ENCODE measurements at regions not wholly inside any gene's neighbourhood (a gene's known extent, or its start where the extent isn't known, plus 50 kb on each side); places are given as distances from the start of the nearest gene placed in this dataset.

DNA sequence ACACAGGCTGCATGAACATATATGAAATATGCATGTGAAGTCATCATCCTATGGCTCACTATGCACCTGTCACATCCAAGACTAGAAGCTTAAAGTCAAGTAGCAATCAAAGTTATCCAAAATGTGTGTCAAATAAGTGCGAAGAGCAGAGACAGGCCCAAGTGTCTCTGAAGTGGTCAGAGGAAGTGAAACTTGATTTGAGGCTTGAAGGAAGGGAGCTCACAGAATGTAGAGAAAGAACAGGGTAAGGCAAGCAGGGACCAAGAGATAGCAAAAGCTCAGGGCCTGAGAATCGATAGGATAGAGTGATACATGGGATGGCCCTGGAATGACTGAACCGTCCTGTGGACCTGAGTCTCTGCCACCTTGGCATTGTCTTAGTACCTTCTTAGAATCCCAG is 274.3 kb upstream of the TRPC7 start:
- Mint-ChIP-seq H3K27ac (no peak overlapping the region), H3K4me3 (no peak overlapping the region), H3K27me3 (ENCODE audit: insufficient read depth, low read depth) (no peaks in the 10 kb centered on the region), H3K4me1 (no peaks in the 10 kb centered on the region), H3K9me3 (no peaks in the 10 kb centered on the region), H3K36me3 (no peaks in the 10 kb centered on the region)
- Histone ChIP-seq H4K20me1 (ENCODE audit: low read depth) (no peaks in the 10 kb centered on the region), H3K9me3 (ENCODE audit: low read depth) (no peaks in the 10 kb centered on the region), H3K4me1 (no peaks in the 10 kb centered on the region), H3K79me2 (ENCODE audit: low read depth) (no peaks in the 10 kb centered on the region), H3K4me2 (no peak overlapping the region), H3K9ac (no peak overlapping the region), H2AFZ (replicated peaks) (no peak overlapping the region), H3K36me3 (no peaks in the 10 kb centered on the region), H3K27ac (no peak overlapping the region), H3F3A (ENCODE audit: low read depth) (no peaks in the 10 kb centered on the region), H3K4me3 (no peak overlapping the region), H3K27me3 (no peaks in the 10 kb centered on the region)
- TF ChIP-seq EZH2 (IDR thresholded peaks at IDR 0.05) (no peak), EZH2phosphoT487 (IDR thresholded peaks at IDR 0.05) (no peak)
- TF ChIP-seq, protein P1, sequence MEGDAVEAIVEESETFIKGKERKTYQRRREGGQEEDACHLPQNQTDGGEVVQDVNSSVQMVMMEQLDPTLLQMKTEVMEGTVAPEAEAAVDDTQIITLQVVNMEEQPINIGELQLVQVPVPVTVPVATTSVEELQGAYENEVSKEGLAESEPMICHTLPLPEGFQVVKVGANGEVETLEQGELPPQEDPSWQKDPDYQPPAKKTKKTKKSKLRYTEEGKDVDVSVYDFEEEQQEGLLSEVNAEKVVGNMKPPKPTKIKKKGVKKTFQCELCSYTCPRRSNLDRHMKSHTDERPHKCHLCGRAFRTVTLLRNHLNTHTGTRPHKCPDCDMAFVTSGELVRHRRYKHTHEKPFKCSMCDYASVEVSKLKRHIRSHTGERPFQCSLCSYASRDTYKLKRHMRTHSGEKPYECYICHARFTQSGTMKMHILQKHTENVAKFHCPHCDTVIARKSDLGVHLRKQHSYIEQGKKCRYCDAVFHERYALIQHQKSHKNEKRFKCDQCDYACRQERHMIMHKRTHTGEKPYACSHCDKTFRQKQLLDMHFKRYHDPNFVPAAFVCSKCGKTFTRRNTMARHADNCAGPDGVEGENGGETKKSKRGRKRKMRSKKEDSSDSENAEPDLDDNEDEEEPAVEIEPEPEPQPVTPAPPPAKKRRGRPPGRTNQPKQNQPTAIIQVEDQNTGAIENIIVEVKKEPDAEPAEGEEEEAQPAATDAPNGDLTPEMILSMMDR (IDR thresholded peaks at IDR 0.05) = no peak
- no peak for DNase-seq (ENCODE audit: low spot score)

DNA sequence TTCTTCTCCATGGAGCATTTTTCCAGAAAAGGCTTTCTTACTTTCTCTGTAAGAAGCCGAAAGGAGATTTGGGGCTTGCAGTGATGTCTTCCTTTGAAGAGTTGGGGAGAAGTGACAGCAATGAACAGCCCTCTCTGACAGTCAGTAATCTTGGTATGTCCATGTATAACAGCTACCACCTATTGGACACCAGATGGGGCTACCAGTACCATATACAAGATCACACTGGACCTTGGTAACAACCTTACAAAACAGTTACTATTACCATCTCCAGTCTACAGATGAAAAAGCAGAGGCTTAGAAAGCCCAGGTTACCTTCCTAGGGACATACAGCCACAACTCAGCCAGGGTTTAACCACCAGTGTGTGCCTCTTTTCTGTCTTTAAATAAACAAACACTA is 272.7 kb upstream of the TRPC7 start:
- no peaks in the 10 kb centered on the region for H3F3A ChIP-seq (ENCODE audit: low read depth)
- H2AFZ ChIP-seq (replicated peaks) = no peak overlapping the region
- no peak overlapping the region for H3K27ac Mint-ChIP-seq
- H3K4me3 ChIP-seq = no peak overlapping the region
- H3K4me1 Mint-ChIP-seq = no peaks in the 10 kb centered on the region
- H3K9me3 ChIP-seq (ENCODE audit: low read depth) = no peaks in the 10 kb centered on the region
- H3K4me3 Mint-ChIP-seq = no peak overlapping the region
- no peaks in the 10 kb centered on the region for H3K36me3 Mint-ChIP-seq
- no peaks in the 10 kb centered on the region for H3K9me3 Mint-ChIP-seq
- no peak overlapping the region for H3K9ac ChIP-seq
- no peak for TF ChIP-seq EZH2 (IDR thresholded peaks at IDR 0.05)
- TF ChIP-seq EZH2phosphoT487 (IDR thresholded peaks at IDR 0.05) = no peak
- TF ChIP-seq, protein P1 (IDR thresholded peaks at IDR 0.05) = no peak
- no peaks in the 10 kb centered on the region for H4K20me1 ChIP-seq (ENCODE audit: low read depth)
- H3K27me3 Mint-ChIP-seq (ENCODE audit: insufficient read depth, low read depth) = no peaks in the 10 kb centered on the region
- H3K4me2 ChIP-seq = no peak overlapping the region
- H3K79me2 ChIP-seq (ENCODE audit: low read depth) = no peaks in the 10 kb centered on the region
- no peak overlapping the region for H3K27ac ChIP-seq
- H3K27me3 ChIP-seq = no peaks in the 10 kb centered on the region
- no peak for DNase-seq (ENCODE audit: low spot score)
- H3K36me3 ChIP-seq = no peaks in the 10 kb centered on the region
- no peaks in the 10 kb centered on the region for H3K4me1 ChIP-seq

DNA sequence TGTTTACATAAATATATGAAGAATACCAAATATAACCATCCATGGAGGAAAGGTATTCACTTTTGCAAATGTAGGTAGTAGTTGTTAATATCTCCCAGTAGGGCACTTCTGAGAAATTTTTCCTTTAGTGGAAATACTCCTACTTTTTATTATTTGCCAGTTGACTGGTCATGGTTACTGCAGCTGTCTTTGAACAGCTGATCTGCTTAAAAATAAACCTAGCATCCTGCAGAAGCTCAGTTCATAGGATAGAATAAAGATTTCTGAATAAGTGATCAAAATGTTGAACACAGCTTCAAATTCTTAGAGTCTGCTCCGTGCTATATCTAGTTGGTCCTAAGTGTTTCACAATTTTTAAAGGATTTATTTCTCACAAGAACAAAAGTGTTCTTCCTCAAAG is 270.7 kb upstream of the TRPC7 start:
- H3K27ac ChIP-seq = no peak overlapping the region
- H3K4me2 ChIP-seq = no peak overlapping the region
- H2AFZ ChIP-seq (replicated peaks) = no peak overlapping the region
- H3K9ac ChIP-seq = no peak overlapping the region
- Mint-ChIP-seq H3K4me1 (peaks cover 3% of the 10 kb centered on the region), H3K27ac (no peak overlapping the region), H3K36me3 (no peaks in the 10 kb centered on the region), H3K9me3 (no peaks in the 10 kb centered on the region), H3K27me3 (ENCODE audit: insufficient read depth, low read depth) (no peaks in the 10 kb centered on the region), H3K4me3 (no peak overlapping the region)
- no peaks in the 10 kb centered on the region for H3K9me3 ChIP-seq (ENCODE audit: low read depth)
- DNase-seq (ENCODE audit: low spot score) = no peak
- no peak for TF ChIP-seq EZH2phosphoT487 (IDR thresholded peaks at IDR 0.05)
- TF ChIP-seq EZH2 (IDR thresholded peaks at IDR 0.05) = no peak
- TF ChIP-seq, protein P1 (IDR thresholded peaks at IDR 0.05) = no peak
- H3K36me3 ChIP-seq = no peaks in the 10 kb centered on the region
- H3K4me3 ChIP-seq = no peak overlapping the region
- H3F3A ChIP-seq (ENCODE audit: low read depth) = no peaks in the 10 kb centered on the region
- no peaks in the 10 kb centered on the region for H4K20me1 ChIP-seq (ENCODE audit: low read depth)
- no peaks in the 10 kb centered on the region for H3K79me2 ChIP-seq (ENCODE audit: low read depth)
- no peaks in the 10 kb centered on the region for H3K4me1 ChIP-seq
- no peaks in the 10 kb centered on the region for H3K27me3 ChIP-seq

DNA sequence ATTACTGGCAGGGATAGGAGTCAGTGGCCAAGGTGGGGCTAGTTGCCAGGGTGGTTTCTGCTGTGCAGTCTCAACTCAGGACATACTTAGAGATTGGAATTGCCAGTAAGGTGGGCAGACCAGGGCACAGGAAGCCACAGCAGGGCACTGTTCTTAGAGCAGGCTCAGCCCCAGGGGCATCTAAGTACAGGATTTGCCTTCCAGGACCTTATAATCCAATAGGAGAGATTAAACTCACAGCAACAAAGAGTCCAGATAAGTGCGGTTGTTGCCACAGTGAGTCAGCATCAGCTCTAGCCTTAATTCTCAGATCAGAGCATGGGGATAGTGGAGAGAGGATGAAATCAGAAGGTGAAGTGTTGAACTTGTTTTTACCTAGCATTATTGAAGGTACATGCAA is 265.8 kb upstream of the TRPC7 start:
- TF ChIP-seq EZH2phosphoT487 (IDR thresholded peaks at IDR 0.05) = no peak
- TF ChIP-seq, protein P1 (IDR thresholded peaks at IDR 0.05) = no peak
- no peak for TF ChIP-seq EZH2 (IDR thresholded peaks at IDR 0.05)
- H3K79me2 ChIP-seq (ENCODE audit: low read depth) = no peaks in the 10 kb centered on the region
- no peaks in the 10 kb centered on the region for H3K36me3 ChIP-seq
- peak; percentile 20 for DNase-seq (ENCODE audit: low spot score)
- no peak overlapping the region for H3K4me3 ChIP-seq
- H3K4me1 Mint-ChIP-seq = peaks cover 16% of the 10 kb centered on the region
- H3K9ac ChIP-seq = no peak overlapping the region
- peaks cover 2% of the 10 kb centered on the region for H3K27me3 Mint-ChIP-seq (ENCODE audit: insufficient read depth, low read depth)
- H3K4me3 Mint-ChIP-seq = no peak overlapping the region
- no peaks in the 10 kb centered on the region for H4K20me1 ChIP-seq (ENCODE audit: low read depth)
- no peaks in the 10 kb centered on the region for H3F3A ChIP-seq (ENCODE audit: low read depth)
- H3K4me2 ChIP-seq = no peak overlapping the region
- no peaks in the 10 kb centered on the region for H3K9me3 Mint-ChIP-seq
- H3K27me3 ChIP-seq = no peaks in the 10 kb centered on the region
- H3K4me1 ChIP-seq = no peaks in the 10 kb centered on the region
- H3K27ac Mint-ChIP-seq = no peak overlapping the region
- no peaks in the 10 kb centered on the region for H3K36me3 Mint-ChIP-seq
- H3K27ac ChIP-seq = no peak overlapping the region
- H3K9me3 ChIP-seq (ENCODE audit: low read depth) = no peaks in the 10 kb centered on the region
- no peak overlapping the region for H2AFZ ChIP-seq (replicated peaks)

Data from neural progenitor cell (in vitro differentiated cells).